GM06990 (cell line): ENCODE measurements at regions not wholly inside any gene's neighbourhood (a gene's known extent, or its start where the extent isn't known, plus 50 kb on each side); places are given as distances from the start of the nearest gene placed in this dataset.

Experiments
- DNase-seq: peaks from one replicate; pipeline ENCODE4 v3.0.0-alpha.2; 2011; ENCODE audit not compliant: insufficient read length; ENCODE audit errors: extremely low read depth
- H3K27me3 ChIP-seq: replicated peaks from 2 replicates; pipeline ENCODE4 v1.6.0; 2011; ENCODE audit warnings: low read length; ENCODE audit not compliant: control insufficient read depth, insufficient read depth
- H3K36me3 ChIP-seq: 2 replicates; pipeline ENCODE4 v1.5.1; 2011; ENCODE audit warnings: low read length; ENCODE audit not compliant: control insufficient read depth, insufficient read depth
- H3K4me3 ChIP-seq: replicated peaks from 2 replicates; pipeline ENCODE4 v1.5.1; 2011; ENCODE audit warnings: low read depth, mild to moderate bottlenecking, control low read depth, low read length
- CTCF ChIP-seq: IDR thresholded peaks from 2 replicates; pipeline ENCODE4 v1.5.1; 2011; ENCODE audit warnings: low read length, control low read depth, mild to moderate bottlenecking, inconsistent platforms; ENCODE audit not compliant: insufficient read depth, poor library complexity, severe bottlenecking

GRCh38 chr5:15384176-15384575 lies 115.8 kb upstream of the FBXL7 start:
- Histone ChIP-seq H3K4me3 (no peak overlapping the region), H3K36me3 (no peaks in the 10 kb centered on the region), H3K27me3 (no peaks in the 10 kb centered on the region)
- DNase-seq, result no peak
- no peak for TF ChIP-seq CTCF

GRCh38 chr5:15383469-15383868 lies 116.5 kb upstream of the FBXL7 start:
- DNase-seq, result no peak
- H3K27me3 ChIP-seq, result no peaks in the 10 kb centered on the region
- TF ChIP-seq CTCF, result peak; percentile 23
- H3K36me3 ChIP-seq, result no peaks in the 10 kb centered on the region
- H3K4me3 ChIP-seq, result no peak overlapping the region

- H3K36me3 ChIP-seq, result no peaks in the 10 kb centered on the region
- no peak for DNase-seq
- H3K4me3 ChIP-seq, result no peak overlapping the region
- no peak for TF ChIP-seq CTCF
- H3K27me3 ChIP-seq, result no peaks in the 10 kb centered on the region
These were observed 117.0 kb upstream of the FBXL7 start for GRCh38 chr5:15383021-15383420.

- no peak for TF ChIP-seq CTCF
- DNase-seq, result no peak
- Histone ChIP-seq H3K4me3 (no peak overlapping the region), H3K27me3 (no peaks in the 10 kb centered on the region), H3K36me3 (no peaks in the 10 kb centered on the region)
These were observed 122.2 kb upstream of the FBXL7 start for GRCh38 chr5:15377573-15378340.

- H3K36me3 ChIP-seq, result no peaks in the 10 kb centered on the region
- no peak for TF ChIP-seq CTCF
- H3K27me3 ChIP-seq, result no peaks in the 10 kb centered on the region
- DNase-seq, result no peak
- H3K4me3 ChIP-seq, result no peak overlapping the region
These were observed 123.2 kb upstream of the FBXL7 start for GRCh38 chr5:15376803-15377202.

- TF ChIP-seq CTCF, result no peak
- Histone ChIP-seq H3K36me3 (no peaks in the 10 kb centered on the region), H3K27me3 (no peaks in the 10 kb centered on the region), H3K4me3 (no peak overlapping the region)
- no peak for DNase-seq
These were observed 123.9 kb upstream of the FBXL7 start for GRCh38 chr5:15376088-15376487.
